ENCODE measurements at regions not wholly inside any gene's neighbourhood (a gene's known extent, or its start where the extent isn't known, plus 50 kb on each side); places are given as distances from the start of the nearest gene placed in this dataset.

- DNase-seq (ENCODE audit: insufficient read length, low spot score) (no peak), FAIRE-seq (no peak)
- no peak for TF ChIP-seq CTCF (IDR thresholded peaks at IDR 0.05; ENCODE audit: insufficient read depth, missing control alignments)
Measured at GRCh38 chr2:106581755-106582147, 94.6 kb downstream of the CD8B2 start.

GRCh38 chr2:106582148-106583143 lies 95.3 kb downstream of the CD8B2 start:
- no peak for FAIRE-seq
- DNase-seq (ENCODE audit: insufficient read length, low spot score): peak; percentile 80
- TF ChIP-seq CTCF (IDR thresholded peaks at IDR 0.05; ENCODE audit: insufficient read depth, missing control alignments): peak; percentile 96

GRCh38 chr2:106584304-106584954 lies 97.3 kb downstream of the CD8B2 start:
- DNase-seq (ENCODE audit: insufficient read length, low spot score) (no peak), FAIRE-seq (no peak)
- no peak for TF ChIP-seq CTCF (IDR thresholded peaks at IDR 0.05; ENCODE audit: insufficient read depth, missing control alignments)

GRCh38 chr2:106596844-106597243 lies 109.7 kb downstream of the CD8B2 start:
- no peak for DNase-seq (ENCODE audit: insufficient read length, low spot score)
- TF ChIP-seq CTCF (IDR thresholded peaks at IDR 0.05; ENCODE audit: insufficient read depth, missing control alignments): peak; percentile 7
- FAIRE-seq: no peak

- DNase-seq (ENCODE audit: insufficient read length, low spot score) (no peak), FAIRE-seq (no peak)
- TF ChIP-seq CTCF (IDR thresholded peaks at IDR 0.05; ENCODE audit: insufficient read depth, missing control alignments): no peak
Measured at GRCh38 chr2:106599540-106599939, 112.4 kb downstream of the CD8B2 start.

GRCh38 chr2:106602042-106602441 lies 114.9 kb downstream of the CD8B2 start:
- no peak for TF ChIP-seq CTCF (IDR thresholded peaks at IDR 0.05; ENCODE audit: insufficient read depth, missing control alignments)
- FAIRE-seq (no peak), DNase-seq (ENCODE audit: insufficient read length, low spot score) (no peak)
